OCI-LY1 (cell line): ENCODE measurements at regions not wholly inside any gene's neighbourhood (a gene's known extent, or its start where the extent isn't known, plus 50 kb on each side); places are given as distances from the start of the nearest gene placed in this dataset.

Experiments
- EZH2 ChIP-seq: fragments of 200-600 bp; sonication (generic), shearing (Covaris generic); IDR thresholded peaks from 2 replicates; pipeline ENCODE4 v1.8.0; 2017; ENCODE audit warnings: borderline replicate concordance, mixed run types, mild to moderate bottlenecking, antibody characterized with exemption, low read length, moderate library complexity, mixed read lengths
- TF ChIP-seq, protein P1 (sequence below): fragments of 200-600 bp; sonication (generic), shearing (Covaris generic); IDR thresholded peaks from 2 replicates; pipeline ENCODE4 v1.5.1; 2017; ENCODE audit warnings: mild to moderate bottlenecking, antibody characterized with exemption, low read length, moderate library complexity, mixed read lengths

- TF ChIP-seq, protein P1, sequence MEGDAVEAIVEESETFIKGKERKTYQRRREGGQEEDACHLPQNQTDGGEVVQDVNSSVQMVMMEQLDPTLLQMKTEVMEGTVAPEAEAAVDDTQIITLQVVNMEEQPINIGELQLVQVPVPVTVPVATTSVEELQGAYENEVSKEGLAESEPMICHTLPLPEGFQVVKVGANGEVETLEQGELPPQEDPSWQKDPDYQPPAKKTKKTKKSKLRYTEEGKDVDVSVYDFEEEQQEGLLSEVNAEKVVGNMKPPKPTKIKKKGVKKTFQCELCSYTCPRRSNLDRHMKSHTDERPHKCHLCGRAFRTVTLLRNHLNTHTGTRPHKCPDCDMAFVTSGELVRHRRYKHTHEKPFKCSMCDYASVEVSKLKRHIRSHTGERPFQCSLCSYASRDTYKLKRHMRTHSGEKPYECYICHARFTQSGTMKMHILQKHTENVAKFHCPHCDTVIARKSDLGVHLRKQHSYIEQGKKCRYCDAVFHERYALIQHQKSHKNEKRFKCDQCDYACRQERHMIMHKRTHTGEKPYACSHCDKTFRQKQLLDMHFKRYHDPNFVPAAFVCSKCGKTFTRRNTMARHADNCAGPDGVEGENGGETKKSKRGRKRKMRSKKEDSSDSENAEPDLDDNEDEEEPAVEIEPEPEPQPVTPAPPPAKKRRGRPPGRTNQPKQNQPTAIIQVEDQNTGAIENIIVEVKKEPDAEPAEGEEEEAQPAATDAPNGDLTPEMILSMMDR = no peak
- TF ChIP-seq EZH2 = no peak
Observed at GRCh38 chr16:6364846-6365245, 967.8 kb upstream of the RBFOX1 start.
